GM23338 (cell line): ENCODE measurements at regions not wholly inside any gene's neighbourhood (a gene's known extent, or its start where the extent isn't known, plus 50 kb on each side); places are given as distances from the start of the nearest gene placed in this dataset.

Source experiments
- ATAC-seq: fragments of 200-7000 bp; cut with Tn5 transposase; 3 replicates; pipeline ENCODE4 v1.9.1; 2020
- DNase-seq: peaks from one replicate; pipeline ENCODE4 v3.0.0-alpha.2; 2015; ENCODE audit warnings: low spot score
- H2AFZ ChIP-seq: fragments of 200-600 bp; sonication (generic); 2 replicates; pipeline ENCODE4 v1.8.0; 2016; ENCODE audit warnings: antibody characterized with exemption, mild to moderate bottlenecking, moderate library complexity
- H3F3A ChIP-seq: fragments of 200-600 bp; sonication (generic); replicated peaks from 2 replicates; pipeline ENCODE4 v1.8.0; 2017; ENCODE audit warnings: antibody characterized with exemption, mixed run types, low read depth
- H3K27ac ChIP-seq: fragments of 200-600 bp; sonication (generic); 2 replicates; pipeline ENCODE4 v1.6.1; 2016; ENCODE audit warnings: low read depth
- H3K27me3 ChIP-seq: fragments of 200-600 bp; sonication (generic); 2 replicates; pipeline ENCODE4 v1.8.0; 2016; ENCODE audit warnings: mild to moderate bottlenecking, mixed run types, moderate library complexity; ENCODE audit not compliant: insufficient read depth
- H3K36me3 ChIP-seq: fragments of 200-600 bp; sonication (generic); 2 replicates; pipeline ENCODE4 v1.8.0; 2016; ENCODE audit warnings: mild to moderate bottlenecking; ENCODE audit not compliant: insufficient read depth
- H3K4me1 ChIP-seq: fragments of 200-600 bp; sonication (generic); 2 replicates; pipeline ENCODE4 v1.8.0; 2016; ENCODE audit warnings: mild to moderate bottlenecking, moderate library complexity; ENCODE audit not compliant: insufficient read depth
- H3K4me2 ChIP-seq: fragments of 200-600 bp; sonication (generic); 2 replicates; pipeline ENCODE4 v1.7.1; 2017; ENCODE audit warnings: mixed run types
- H3K4me3 ChIP-seq: fragments of 200-600 bp; sonication (generic); 2 replicates; pipeline ENCODE4 v1.6.1; 2016; ENCODE audit warnings: mixed run types
- H3K79me2 ChIP-seq: fragments of 200-600 bp; sonication (generic); replicated peaks from 2 replicates; pipeline ENCODE4 v1.8.0; 2017; ENCODE audit warnings: mild to moderate bottlenecking; ENCODE audit not compliant: insufficient read depth
- H3K9me2 ChIP-seq: fragments of 200-600 bp; sonication (generic); 2 replicates; pipeline ENCODE4 v1.8.0; 2017; ENCODE audit not compliant: insufficient read depth
- H4K20me1 ChIP-seq: fragments of 200-600 bp; sonication (generic); replicated peaks from 2 replicates; pipeline ENCODE4 v1.8.0; 2017; ENCODE audit warnings: mild to moderate bottlenecking; ENCODE audit not compliant: insufficient read depth
- H3K27ac Mint-ChIP-seq: 2 replicates; pipeline ENCODE4 v1.8.0; 2020; ENCODE audit warnings: inconsistent platforms, mild to moderate bottlenecking, moderate library complexity, mixed read lengths
- H3K27me3 Mint-ChIP-seq: 3 replicates; pipeline ENCODE4 v1.8.0; 2022; ENCODE audit warnings: low read depth, mild to moderate bottlenecking, moderate library complexity, mixed read lengths, inconsistent platforms; ENCODE audit not compliant: insufficient read depth, poor library complexity
- H3K36me3 Mint-ChIP-seq: 3 replicates; pipeline ENCODE4 v1.8.0; 2021; ENCODE audit warnings: low read depth, mild to moderate bottlenecking, inconsistent platforms, moderate library complexity, mixed read lengths
- H3K4me1 Mint-ChIP-seq: 3 replicates; pipeline ENCODE4 v1.8.0; 2020; ENCODE audit warnings: mild to moderate bottlenecking, inconsistent platforms, mixed read lengths
- H3K4me3 Mint-ChIP-seq: 3 replicates; pipeline ENCODE4 v1.8.0; 2021; ENCODE audit warnings: moderate library complexity, mild to moderate bottlenecking, inconsistent platforms, mixed read lengths
- H3K9me3 Mint-ChIP-seq: 3 replicates; pipeline ENCODE4 v1.8.0; 2020; ENCODE audit warnings: moderate library complexity, mild to moderate bottlenecking, inconsistent platforms, mixed read lengths
- CTCF ChIP-seq, 2 experiments: fragments of 200-600 bp in 1 of 2; sonication (generic) in 1 of 2; conservative IDR thresholded peaks; 2 replicates each; pipeline versions ENCODE4 v1.5.1 to v1.6.1; 2016 to 2017; ENCODE audit warnings: antibody characterized with exemption in 2 of 2, low read depth in 2 of 2, mild to moderate bottlenecking in 2 of 2, moderate library complexity in 1 of 2
- ETS1 ChIP-seq: IDR thresholded peaks from 2 replicates; pipeline ENCODE4 v1.6.1; 2016; ENCODE audit warnings: antibody characterized with exemption
- EZH2 ChIP-seq: fragments of 200-600 bp; sonication (generic); IDR thresholded peaks from one replicate; pipeline ENCODE4 v1.8.0; 2017; ENCODE audit warnings: antibody characterized with exemption, mild to moderate bottlenecking, low read depth; ENCODE audit not compliant: unreplicated experiment
- EZH2phosphoT487 ChIP-seq: fragments of 200-600 bp; sonication (generic); IDR thresholded peaks from one replicate; pipeline ENCODE4 v1.8.1; 2018; ENCODE audit warnings: antibody characterized with exemption; ENCODE audit not compliant: unreplicated experiment
- JUNB ChIP-seq: IDR thresholded peaks from one replicate; pipeline ENCODE4 v1.6.1; 2016; ENCODE audit warnings: antibody characterized with exemption; ENCODE audit not compliant: unreplicated experiment
- NANOG ChIP-seq: IDR thresholded peaks from 2 replicates; pipeline ENCODE4 v1.6.1; 2016; ENCODE audit warnings: antibody characterized with exemption, borderline replicate concordance
- STAT1 ChIP-seq: IDR thresholded peaks from one replicate; pipeline ENCODE4 v1.6.1; 2016; ENCODE audit warnings: antibody characterized with exemption; ENCODE audit not compliant: unreplicated experiment
- ZNF331 ChIP-seq: fragments of 250-450 bp; sonication (Bioruptor Pico); IDR thresholded peaks from 2 replicates; pipeline ENCODE4 v1.5.0; 2020; ENCODE audit warnings: low read depth, mild to moderate bottlenecking, moderate library complexity
- ZNF462 ChIP-seq: fragments of 250-450 bp; sonication (Bioruptor Pico); IDR thresholded peaks from 2 replicates; pipeline ENCODE4 v1.5.0; 2020; ENCODE audit warnings: mild to moderate bottlenecking, moderate library complexity

GRCh38 chr4:45121426-45121975, 395.1 kb upstream of the GNPDA2 start (continued):
- TF ChIP-seq ZNF462 (CRISPR knock-in tag) (no peak), EZH2 (no peak), STAT1 (no peak), NANOG (no peak), JUNB (no peak), ZNF331 (CRISPR knock-in tag) (no peak), ETS1 (no peak)

- no peaks in the 10 kb centered on the region for H3K4me1 ChIP-seq
- H3K79me2 ChIP-seq, result no peaks in the 10 kb centered on the region
- no peak overlapping the region for H3K4me3 Mint-ChIP-seq
- no peaks in the 10 kb centered on the region for H3K27me3 ChIP-seq
- no peaks in the 10 kb centered on the region for H3F3A ChIP-seq
- peak overlapping the region; percentile 14; the same call in 1 of the 2 replicates for H2AFZ ChIP-seq
- no peaks in the 10 kb centered on the region for H3K36me3 ChIP-seq
- no peaks in the 10 kb centered on the region for H3K36me3 Mint-ChIP-seq
- no peaks in the 10 kb centered on the region for H4K20me1 ChIP-seq
- no peaks in the 10 kb centered on the region for H3K4me1 Mint-ChIP-seq
- H3K9me2 ChIP-seq, result 0 out of 2 replicates have a peak, but pooled peaks cover under 1% of the 10 kb centered on the region
- no peak for ATAC-seq
- H3K27ac ChIP-seq, result no peak overlapping the region
- H3K27ac Mint-ChIP-seq, result no peak overlapping the region
- no peak overlapping the region for H3K4me2 ChIP-seq
- no peak overlapping the region for H3K4me3 ChIP-seq
- peaks cover 66% of the 10 kb centered on the region for H3K9me3 Mint-ChIP-seq
- no peaks in the 10 kb centered on the region for H3K27me3 Mint-ChIP-seq
- no peak for DNase-seq
- TF ChIP-seq EZH2phosphoT487 (no peak), NANOG (no peak), STAT1 (no peak), CTCF (conservative IDR thresholded peaks at IDR 0.05; ENCODE audit: low read depth in 2 of 2) (no peak)
Measured at GRCh38 chr4:45120163-45120562, 393.8 kb upstream of the GNPDA2 start.
